ENCODE measurements at regions not wholly inside any gene's neighbourhood (a gene's known extent, or its start where the extent isn't known, plus 50 kb on each side); places are given as distances from the start of the nearest gene placed in this dataset.

DNA sequence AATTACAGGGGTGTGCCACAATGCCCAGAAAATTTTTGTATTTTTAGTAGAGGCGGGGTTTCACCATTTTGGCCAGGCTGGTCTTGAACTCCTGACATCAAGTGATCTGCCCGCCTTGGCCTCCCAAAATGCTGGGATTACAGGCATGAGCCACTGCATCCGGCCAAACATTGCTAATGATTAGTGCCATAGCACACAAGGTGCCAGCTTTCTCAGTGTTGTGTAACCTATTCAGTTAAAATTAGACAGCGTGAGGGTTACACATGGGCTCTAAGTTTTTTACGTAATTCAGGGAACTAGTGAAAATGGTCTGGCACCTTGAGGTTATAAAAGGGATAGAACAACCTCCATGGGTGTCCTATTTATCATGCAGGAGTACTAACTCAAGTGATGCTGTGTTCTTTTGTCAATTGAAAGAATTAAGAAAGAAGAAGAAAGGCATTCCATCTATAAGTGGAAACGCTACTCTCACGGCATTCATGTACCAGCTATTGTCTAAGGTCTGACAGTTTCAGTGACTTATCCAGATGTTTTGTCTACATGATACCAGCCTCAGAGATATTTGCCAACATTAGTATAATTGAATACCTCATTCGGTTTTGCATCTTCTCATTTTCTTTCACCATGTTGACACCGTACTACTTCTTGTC lies 84.7 kb downstream of the EOMES start:
- TF ChIP-seq EP300 (IDR thresholded peaks at IDR 0.05; ENCODE audit: borderline replicate concordance in 1 of 2, low read depth in 1 of 2, low read length in 1 of 2) (no peak), TAF1 (IDR thresholded peaks at IDR 0.05; ENCODE audit: borderline replicate concordance, low read depth, low read length) (no peak), SIN3A (IDR thresholded peaks at IDR 0.05; ENCODE audit: borderline replicate concordance, low read depth, low read length) (no peak), RCOR1 (IDR thresholded peaks at IDR 0.05; ENCODE audit: low read length) (no peak), NRF1 (IDR thresholded peaks at IDR 0.05; ENCODE audit: low read depth, low read length) (no peak), YY1 (IDR thresholded peaks at IDR 0.05; ENCODE audit: low read depth) (no peak), FOXM1 (IDR thresholded peaks at IDR 0.05; ENCODE audit: low read depth) (no peak), RAD21 (IDR thresholded peaks at IDR 0.05; ENCODE audit: low read length) (no peak), GATA2 (CRISPR knock-in tag; IDR thresholded peaks at IDR 0.05) (no peak), RFX5 (IDR thresholded peaks at IDR 0.05; ENCODE audit: low read length) (no peak), TCF12 (IDR thresholded peaks at IDR 0.05) (no peak)
- TF ChIP-seq, protein P1, sequence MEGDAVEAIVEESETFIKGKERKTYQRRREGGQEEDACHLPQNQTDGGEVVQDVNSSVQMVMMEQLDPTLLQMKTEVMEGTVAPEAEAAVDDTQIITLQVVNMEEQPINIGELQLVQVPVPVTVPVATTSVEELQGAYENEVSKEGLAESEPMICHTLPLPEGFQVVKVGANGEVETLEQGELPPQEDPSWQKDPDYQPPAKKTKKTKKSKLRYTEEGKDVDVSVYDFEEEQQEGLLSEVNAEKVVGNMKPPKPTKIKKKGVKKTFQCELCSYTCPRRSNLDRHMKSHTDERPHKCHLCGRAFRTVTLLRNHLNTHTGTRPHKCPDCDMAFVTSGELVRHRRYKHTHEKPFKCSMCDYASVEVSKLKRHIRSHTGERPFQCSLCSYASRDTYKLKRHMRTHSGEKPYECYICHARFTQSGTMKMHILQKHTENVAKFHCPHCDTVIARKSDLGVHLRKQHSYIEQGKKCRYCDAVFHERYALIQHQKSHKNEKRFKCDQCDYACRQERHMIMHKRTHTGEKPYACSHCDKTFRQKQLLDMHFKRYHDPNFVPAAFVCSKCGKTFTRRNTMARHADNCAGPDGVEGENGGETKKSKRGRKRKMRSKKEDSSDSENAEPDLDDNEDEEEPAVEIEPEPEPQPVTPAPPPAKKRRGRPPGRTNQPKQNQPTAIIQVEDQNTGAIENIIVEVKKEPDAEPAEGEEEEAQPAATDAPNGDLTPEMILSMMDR (IDR thresholded peaks at IDR 0.05), result no peak
- TF ChIP-seq, protein P2, sequence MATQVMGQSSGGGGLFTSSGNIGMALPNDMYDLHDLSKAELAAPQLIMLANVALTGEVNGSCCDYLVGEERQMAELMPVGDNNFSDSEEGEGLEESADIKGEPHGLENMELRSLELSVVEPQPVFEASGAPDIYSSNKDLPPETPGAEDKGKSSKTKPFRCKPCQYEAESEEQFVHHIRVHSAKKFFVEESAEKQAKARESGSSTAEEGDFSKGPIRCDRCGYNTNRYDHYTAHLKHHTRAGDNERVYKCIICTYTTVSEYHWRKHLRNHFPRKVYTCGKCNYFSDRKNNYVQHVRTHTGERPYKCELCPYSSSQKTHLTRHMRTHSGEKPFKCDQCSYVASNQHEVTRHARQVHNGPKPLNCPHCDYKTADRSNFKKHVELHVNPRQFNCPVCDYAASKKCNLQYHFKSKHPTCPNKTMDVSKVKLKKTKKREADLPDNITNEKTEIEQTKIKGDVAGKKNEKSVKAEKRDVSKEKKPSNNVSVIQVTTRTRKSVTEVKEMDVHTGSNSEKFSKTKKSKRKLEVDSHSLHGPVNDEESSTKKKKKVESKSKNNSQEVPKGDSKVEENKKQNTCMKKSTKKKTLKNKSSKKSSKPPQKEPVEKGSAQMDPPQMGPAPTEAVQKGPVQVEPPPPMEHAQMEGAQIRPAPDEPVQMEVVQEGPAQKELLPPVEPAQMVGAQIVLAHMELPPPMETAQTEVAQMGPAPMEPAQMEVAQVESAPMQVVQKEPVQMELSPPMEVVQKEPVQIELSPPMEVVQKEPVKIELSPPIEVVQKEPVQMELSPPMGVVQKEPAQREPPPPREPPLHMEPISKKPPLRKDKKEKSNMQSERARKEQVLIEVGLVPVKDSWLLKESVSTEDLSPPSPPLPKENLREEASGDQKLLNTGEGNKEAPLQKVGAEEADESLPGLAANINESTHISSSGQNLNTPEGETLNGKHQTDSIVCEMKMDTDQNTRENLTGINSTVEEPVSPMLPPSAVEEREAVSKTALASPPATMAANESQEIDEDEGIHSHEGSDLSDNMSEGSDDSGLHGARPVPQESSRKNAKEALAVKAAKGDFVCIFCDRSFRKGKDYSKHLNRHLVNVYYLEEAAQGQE (IDR thresholded peaks at IDR 0.05; ENCODE audit: low read depth, low read length), result no peak
- TF ChIP-seq, protein P3, sequence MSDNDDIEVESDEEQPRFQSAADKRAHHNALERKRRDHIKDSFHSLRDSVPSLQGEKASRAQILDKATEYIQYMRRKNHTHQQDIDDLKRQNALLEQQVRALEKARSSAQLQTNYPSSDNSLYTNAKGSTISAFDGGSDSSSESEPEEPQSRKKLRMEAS (IDR thresholded peaks at IDR 0.05; ENCODE audit: low read depth), result no peak
